Testis (tissue), 2 donors: ENCODE measurements at regions not wholly inside any gene's neighbourhood (a gene's known extent, or its start where the extent isn't known, plus 50 kb on each side); places are given as distances from the start of the nearest gene placed in this dataset.
"Not testable (repeated sequence)": the region's sequence is repeated elsewhere in the genome, so short reads cannot be mapped to it uniquely, and the experiment has no call there.

ENCODE experiments used
- CTCF ChIP-seq, 3 experiments: fragments of 450-650 bp in 2 of 3; fragments of 200-600 bp in 1 of 3; sonication (generic) in 1 of 3; IDR thresholded peaks; one replicate each; pipeline ENCODE4 v1.5.1; 2016 to 2019; ENCODE audit warnings: antibody characterized with exemption in 3 of 3, mild to moderate bottlenecking in 2 of 3, moderate library complexity in 1 of 3
- POLR2A ChIP-seq: fragments of 450-650 bp; IDR thresholded peaks from one replicate; pipeline ENCODE4 v1.6.1; 2017; ENCODE audit warnings: antibody characterized with exemption, mild to moderate bottlenecking, moderate library complexity

- TF ChIP-seq CTCF (IDR thresholded peaks at IDR 0.05); POLR2A: not testable (repeated sequence)
Measured at GRCh38 chr4:49229243-49229642, 243.2 kb downstream of the CWH43 start.
